ENCODE measurements at regions not wholly inside any gene's neighbourhood (a gene's known extent, or its start where the extent isn't known, plus 50 kb on each side); places are given as distances from the start of the nearest gene placed in this dataset.
"Not testable (repeated sequence)": the region's sequence is repeated elsewhere in the genome, so short reads cannot be mapped to it uniquely, and the experiment has no call there.

- not testable (repeated sequence) for DNase-seq (ENCODE audit: low spot score)
Observed at GRCh38 chr5:50590444-50591189, 75.8 kb upstream of the PARP8 start.

- not testable (repeated sequence) for DNase-seq (ENCODE audit: low spot score)
Observed at GRCh38 chr5:50591338-50591737, 75.1 kb upstream of the PARP8 start.

GRCh38 chr5:50593681-50594080 lies 72.8 kb upstream of the PARP8 start:
- no peak for DNase-seq (ENCODE audit: low spot score)

GRCh38 chr5:50595199-50595598 lies 71.2 kb upstream of the PARP8 start:
- DNase-seq (ENCODE audit: low spot score), result no peak

GRCh38 chr5:50601576-50601975 lies 64.9 kb upstream of the PARP8 start:
- not testable (repeated sequence) for DNase-seq (ENCODE audit: low spot score)

- no peak for DNase-seq (ENCODE audit: low spot score)
Observed at GRCh38 chr5:50606179-50606578, 60.3 kb upstream of the PARP8 start.

- not testable (repeated sequence) for DNase-seq (ENCODE audit: low spot score)
Observed at GRCh38 chr5:50607456-50607855, 59.0 kb upstream of the PARP8 start.

- not testable (repeated sequence) for DNase-seq (ENCODE audit: low spot score)
Observed at GRCh38 chr5:50607953-50608705, 58.3 kb upstream of the PARP8 start.

GRCh38 chr5:50613057-50613456 lies 53.4 kb upstream of the PARP8 start:
- not testable (repeated sequence) for DNase-seq (ENCODE audit: low spot score)

All from HuH-7.5 (cell line).